Gastrocnemius medialis (tissue), 4 donors: ENCODE measurements at regions not wholly inside any gene's neighbourhood (a gene's known extent, or its start where the extent isn't known, plus 50 kb on each side); places are given as distances from the start of the nearest gene placed in this dataset.

Experiments used
- ATAC-seq, 2 donors: fragments of 150-250 bp; one replicate each; pipeline ENCODE4 v1.9.1; 2016
- DNase-seq, 2 donors: peaks; one replicate each; pipeline ENCODE4 v3.0.0-alpha.2; 2019
- H3K27ac ChIP-seq, 4 donors: fragments of 200-600 bp; sonication (generic); 1 replicate in 1 of 4; 2 replicates in 3 of 4; pipeline ENCODE4 v1.5.1; 2016 to 2018; ENCODE audit warnings: mild to moderate bottlenecking in 2 of 4, moderate library complexity in 1 of 4
- H3K27me3 ChIP-seq, 3 donors: fragments of 200-600 bp; sonication (generic) in 2 of 3; 1 replicate in 1 of 3; 2 replicates in 2 of 3; pipeline versions ENCODE4 v1.5.1 to v1.6.0; 2016 to 2019; ENCODE audit warnings: mild to moderate bottlenecking in 1 of 3, moderate library complexity in 1 of 3
- H3K36me3 ChIP-seq, 2 donors: fragments of 200-600 bp; sonication (generic) in 1 of 2; one replicate each; pipeline ENCODE4 v1.5.1; 2017 to 2018
- H3K4me1 ChIP-seq, 2 donors: fragments of 200-600 bp; sonication (generic) in 1 of 2; one replicate each; pipeline ENCODE4 v1.5.1; 2016 to 2017; ENCODE audit warnings: mild to moderate bottlenecking in 2 of 2
- H3K4me3 ChIP-seq, 4 donors: fragments of 200-600 bp; sonication (generic) in 3 of 4; 1 replicate in 1 of 4; 2 replicates in 3 of 4; pipeline ENCODE4 v1.5.1; 2016 to 2019; ENCODE audit warnings: mild to moderate bottlenecking in 2 of 4
- H3K9me3 ChIP-seq, 3 donors: fragments of 200-600 bp; sonication (generic) in 2 of 3; 1 replicate in 1 of 3; 2 replicates in 2 of 3; pipeline ENCODE4 v1.5.1; 2016 to 2019
- CTCF ChIP-seq, 5 experiments: fragments of 450-650 bp in 3 of 5; fragments of 200-600 bp in 2 of 5; sonication (generic) in 2 of 5; IDR thresholded peaks in 4 of 5; conservative IDR thresholded peaks in 1 of 5; 1 replicate in 4 of 5; 2 replicates in 1 of 5; pipeline ENCODE4 v1.5.1; 2016 to 2019; ENCODE audit warnings: antibody characterized with exemption in 5 of 5, mild to moderate bottlenecking in 3 of 5, moderate library complexity in 3 of 5
- POLR2A ChIP-seq, 2 donors: fragments of 450-650 bp; IDR thresholded peaks; one replicate each; pipeline ENCODE4 v1.6.1; 2017; ENCODE audit warnings: antibody characterized with exemption in 2 of 2, mild to moderate bottlenecking in 2 of 2, moderate library complexity in 2 of 2
- in situ Hi-C, 4 donors: fragments of 200-750 bp; cut with MboI; loops; one replicate each; pipeline versions ENCODE4 v1.15.0 to v1.8.0; 2017; ENCODE audit warnings: low sequenced_read_pairs in 4 of 4
- intact Hi-C: fragments of 100-400 bp; cut with DNase I; formaldehyde crosslinking; loops from one replicate; pipeline ENCODE4 v1.15.1; 2023; ENCODE audit warnings: low total_unique reads

GRCh38 chr9:13491493-13492424, 212.3 kb upstream of the MPDZ start:
- in situ Hi-C loops (no loop called here), intact Hi-C loops (no loop called here)
- no peak for ATAC-seq
- Histone ChIP-seq H3K36me3 (no peaks in the 10 kb centered on the region), H3K27me3 (no peaks in the 10 kb centered on the region), H3K4me1 (peaks cover 0 to 20% of the 10 kb centered on the region in 2 donors), H3K9me3 (no peaks in the 10 kb centered on the region), H3K4me3 (no peak overlapping the region), H3K27ac (peak overlapping the region in 1 of 4 donors; percentile 22)
- TF ChIP-seq POLR2A (IDR thresholded peaks at IDR 0.05) (no peak), CTCF (IDR thresholded peaks at IDR 0.05 in 4 of 5, conservative IDR thresholded peaks at IDR 0.05 in 1 of 5) (no peak)
- DNase-seq, result no peak

- no peak overlapping the region for H3K4me3 ChIP-seq
- H3K9me3 ChIP-seq, result no peaks in the 10 kb centered on the region
- no peak for DNase-seq
- in situ Hi-C loops (no loop called here), intact Hi-C loops (no loop called here)
- no peaks in the 10 kb centered on the region for H3K36me3 ChIP-seq
- peaks cover 0 to 20% of the 10 kb centered on the region in 2 donors for H3K4me1 ChIP-seq
- TF ChIP-seq POLR2A (IDR thresholded peaks at IDR 0.05) (no peak), CTCF (IDR thresholded peaks at IDR 0.05 in 4 of 5, conservative IDR thresholded peaks at IDR 0.05 in 1 of 5) (no peak)
- ATAC-seq, result peak in 1 of 2 donors; percentile 65
- no peaks in the 10 kb centered on the region for H3K27me3 ChIP-seq
- peak overlapping the region in 1 of 4 donors; percentile 36 for H3K27ac ChIP-seq
Observed at GRCh38 chr9:13491138-13491492, 211.6 kb upstream of the MPDZ start.

- intact Hi-C loops, result no loop called here
- Histone ChIP-seq H3K4me1 (peaks cover 21 to 37% of the 10 kb centered on the region in 2 donors), H3K4me3 (no peak overlapping the region), H3K27me3 (no peaks in the 10 kb centered on the region), H3K36me3 (no peaks in the 10 kb centered on the region), H3K9me3 (no peaks in the 10 kb centered on the region), H3K27ac (peak overlapping the region in 1 of 4 donors; percentile 42)
- no peak for TF ChIP-seq CTCF (IDR thresholded peaks at IDR 0.05 in 4 of 5, conservative IDR thresholded peaks at IDR 0.05 in 1 of 5)
- no peak for TF ChIP-seq POLR2A (IDR thresholded peaks at IDR 0.05)
- ATAC-seq (no peak), DNase-seq (no peak)
- in situ Hi-C loops, result no loop called here
Observed at GRCh38 chr9:13487936-13488335, 208.4 kb upstream of the MPDZ start.

- DNase-seq (no peak), ATAC-seq (no peak)
- Histone ChIP-seq H3K36me3 (no peaks in the 10 kb centered on the region), H3K27ac (peak overlapping the region in 1 of 4 donors; percentile 42), H3K4me1 (peaks cover 23 to 37% of the 10 kb centered on the region in 2 donors), H3K27me3 (no peaks in the 10 kb centered on the region), H3K4me3 (no peak overlapping the region), H3K9me3 (no peaks in the 10 kb centered on the region)
- TF ChIP-seq POLR2A (IDR thresholded peaks at IDR 0.05) (no peak), CTCF (IDR thresholded peaks at IDR 0.05 in 4 of 5, conservative IDR thresholded peaks at IDR 0.05 in 1 of 5) (no peak)
- intact Hi-C loops (no loop called here), in situ Hi-C loops (no loop called here)
Observed at GRCh38 chr9:13487498-13487897, 208.0 kb upstream of the MPDZ start.
